HG02678 (cell line): ENCODE measurements at regions not wholly inside any gene's neighbourhood (a gene's known extent, or its start where the extent isn't known, plus 50 kb on each side); places are given as distances from the start of the nearest gene placed in this dataset.

Source experiments
- ATAC-seq: cut with Tn5 transposase; IDR thresholded peaks from one replicate; pipeline ENCODE4 v1.9.1; 2021; ENCODE audit warnings: mild to moderate bottlenecking, moderate library complexity; ENCODE audit not compliant: unreplicated experiment

GRCh38 chr1:56197946-56198345, 381.4 kb downstream of the PLPP3 start:
- no peak for ATAC-seq

- ATAC-seq: no peak
Measured at GRCh38 chr1:56196839-56197238, 382.5 kb downstream of the PLPP3 start.

GRCh38 chr1:56194701-56195300, 384.6 kb downstream of the PLPP3 start:
- ATAC-seq: no peak

GRCh38 chr1:56193656-56194055, 385.7 kb downstream of the PLPP3 start:
- no peak for ATAC-seq

GRCh38 chr1:56191369-56191768, 388.0 kb downstream of the PLPP3 start:
- ATAC-seq: no peak

GRCh38 chr1:56190806-56191365, 388.5 kb downstream of the PLPP3 start:
- ATAC-seq: no peak

GRCh38 chr1:56189946-56190805, 389.2 kb downstream of the PLPP3 start:
- no peak for ATAC-seq

- ATAC-seq: no peak
Measured at GRCh38 chr1:56189454-56189853, 389.9 kb downstream of the PLPP3 start.

- no peak for ATAC-seq
Measured at GRCh38 chr1:56188855-56189254, 390.5 kb downstream of the PLPP3 start.

- no peak for ATAC-seq
Measured at GRCh38 chr1:56188221-56188620, 391.1 kb downstream of the PLPP3 start.

GRCh38 chr1:56187405-56187804, 392.0 kb downstream of the PLPP3 start:
- no peak for ATAC-seq

- no peak for ATAC-seq
Measured at GRCh38 chr1:56185493-56185892, 393.9 kb downstream of the PLPP3 start.

- no peak for ATAC-seq
Measured at GRCh38 chr1:56183151-56183550, 396.2 kb downstream of the PLPP3 start.

- no peak for ATAC-seq
Measured at GRCh38 chr1:56180520-56181190, 398.7 kb downstream of the PLPP3 start.

- no peak for ATAC-seq
Measured at GRCh38 chr1:56179543-56179942, 399.8 kb downstream of the PLPP3 start.

GRCh38 chr1:56175211-56175610, 404.2 kb downstream of the PLPP3 start:
- no peak for ATAC-seq

GRCh38 chr1:56174176-56174885, 405.0 kb downstream of the PLPP3 start:
- ATAC-seq: no peak

GRCh38 chr1:56173736-56174135, 405.6 kb downstream of the PLPP3 start:
- ATAC-seq: no peak

- no peak for ATAC-seq
Measured at GRCh38 chr1:56171670-56172069, 407.7 kb downstream of the PLPP3 start.

GRCh38 chr1:56170784-56171320, 408.5 kb downstream of the PLPP3 start:
- ATAC-seq: no peak

GRCh38 chr1:56169856-56170255, 409.5 kb downstream of the PLPP3 start:
- no peak for ATAC-seq
